Thyroid gland (tissue), 4 donors: ENCODE measurements at regions not wholly inside any gene's neighbourhood (a gene's known extent, or its start where the extent isn't known, plus 50 kb on each side); places are given as distances from the start of the nearest gene placed in this dataset.

Experiments
- DNase-seq, 2 donors: peaks; one replicate each; pipeline ENCODE4 v3.0.0-alpha.2; 2019
- H3K27ac ChIP-seq, 3 donors: fragments of 200-600 bp; sonication (generic); 1 replicate in 2 of 3; 2 replicates in 1 of 3; pipeline ENCODE4 v1.5.1; 2016 to 2019; ENCODE audit warnings: mild to moderate bottlenecking in 1 of 3, moderate library complexity in 1 of 3
- H3K27me3 ChIP-seq: fragments of 200-600 bp; sonication (generic); one replicate; pipeline ENCODE4 v1.5.1; 2019
- H3K36me3 ChIP-seq, 2 donors: fragments of 200-600 bp; sonication (generic); one replicate each; pipeline ENCODE4 v1.5.1; 2016 to 2019
- H3K4me1 ChIP-seq, 2 donors: fragments of 200-600 bp; sonication (generic); one replicate each; pipeline ENCODE4 v1.5.1; 2017 to 2019
- H3K4me3 ChIP-seq, 3 donors: fragments of 200-600 bp; sonication (generic); replicated peaks in 1 of 3; 1 replicate in 2 of 3; 2 replicates in 1 of 3; pipeline ENCODE4 v1.5.1; 2016; ENCODE audit warnings: mild to moderate bottlenecking in 1 of 3
- H3K9me3 ChIP-seq: fragments of 200-600 bp; sonication (generic); one replicate; pipeline ENCODE4 v1.5.1; 2017
- POLR2A ChIP-seq, 2 donors: fragments of 450-650 bp; IDR thresholded peaks; one replicate each; pipeline ENCODE4 v1.6.1; 2017; ENCODE audit warnings: antibody characterized with exemption in 2 of 2, mild to moderate bottlenecking in 2 of 2, moderate library complexity in 1 of 2
- WGBS, 2 donors: methylation state at CpG; one replicate each; pipeline ENCODE4 v1.1.5; 2017; 5-methylcytosine and 5-hydroxymethylcytosine counted together
- intact Hi-C: fragments of 100-400 bp; cut with DNase I; formaldehyde crosslinking; loops from one replicate; pipeline ENCODE4 v1.15.1; 2023
- TF ChIP-seq, protein P1 (sequence below), 6 experiments: fragments of 200-600 bp in 3 of 6; fragments of 450-650 bp in 3 of 6; sonication (generic) in 3 of 6; IDR thresholded peaks; one replicate each; pipeline ENCODE4 v1.5.1; 2016 to 2019; ENCODE audit warnings: antibody characterized with exemption in 6 of 6, mild to moderate bottlenecking in 2 of 6, inconsistent platforms in 1 of 6, moderate library complexity in 1 of 6

DNA sequence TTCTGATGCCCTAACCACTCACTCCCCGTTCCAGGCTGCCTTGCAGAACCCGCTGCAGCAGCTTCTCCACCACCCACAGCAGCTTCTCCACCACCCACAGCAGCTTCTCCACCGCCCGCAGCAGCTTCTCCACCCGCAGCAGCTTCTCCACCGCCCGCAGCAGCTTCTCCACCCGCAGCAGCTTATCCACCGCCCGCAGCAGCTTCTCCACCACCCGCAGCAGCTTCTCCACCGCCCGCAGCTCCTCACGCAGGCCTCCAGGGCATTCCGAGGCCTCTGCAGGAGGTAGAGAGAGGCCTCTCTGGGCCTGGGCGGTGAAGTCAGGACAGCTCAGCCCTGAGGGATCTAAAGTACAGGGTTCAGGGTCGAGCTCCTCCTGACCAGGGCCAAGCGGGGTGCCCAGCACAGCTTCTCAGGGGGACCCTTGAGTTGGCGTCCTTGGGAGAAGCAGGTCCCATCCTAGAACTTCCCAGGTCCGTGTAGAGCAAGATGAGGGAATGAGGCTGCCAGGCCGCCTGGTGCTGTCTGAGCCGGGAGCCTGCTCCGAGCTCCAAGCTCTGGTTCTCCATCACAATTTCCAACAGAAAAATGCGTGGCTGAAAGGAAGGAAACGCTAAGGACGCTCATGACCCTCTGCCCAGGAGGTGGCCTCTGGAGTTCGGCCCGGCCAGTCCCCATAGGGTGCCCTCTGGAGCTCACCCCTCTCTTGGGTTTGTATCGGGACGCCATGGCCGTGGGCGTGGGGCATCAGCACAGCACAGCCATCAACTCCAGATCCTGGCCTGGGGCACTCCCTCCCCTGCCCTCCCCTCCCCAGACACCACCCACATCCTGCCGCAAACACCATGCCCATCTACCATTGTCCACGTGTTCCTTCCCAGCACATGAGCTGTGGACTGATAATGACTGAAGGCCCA is 528.6 kb downstream of the BRD1 start:
- WGBS, 2 donors = 90 to 91% methylated on average over 25 to 34 of the region's 34 CpGs
- Histone ChIP-seq H3K9me3 (no peaks in the 10 kb centered on the region), H3K36me3 (no peaks in the 10 kb centered on the region), H3K27ac (no peak overlapping the region), H3K4me3 (no peak overlapping the region), H3K4me1 (no peaks in the 10 kb centered on the region), H3K27me3 (no peaks in the 10 kb centered on the region)
- intact Hi-C loops = no loop called here
- TF ChIP-seq, protein P1, sequence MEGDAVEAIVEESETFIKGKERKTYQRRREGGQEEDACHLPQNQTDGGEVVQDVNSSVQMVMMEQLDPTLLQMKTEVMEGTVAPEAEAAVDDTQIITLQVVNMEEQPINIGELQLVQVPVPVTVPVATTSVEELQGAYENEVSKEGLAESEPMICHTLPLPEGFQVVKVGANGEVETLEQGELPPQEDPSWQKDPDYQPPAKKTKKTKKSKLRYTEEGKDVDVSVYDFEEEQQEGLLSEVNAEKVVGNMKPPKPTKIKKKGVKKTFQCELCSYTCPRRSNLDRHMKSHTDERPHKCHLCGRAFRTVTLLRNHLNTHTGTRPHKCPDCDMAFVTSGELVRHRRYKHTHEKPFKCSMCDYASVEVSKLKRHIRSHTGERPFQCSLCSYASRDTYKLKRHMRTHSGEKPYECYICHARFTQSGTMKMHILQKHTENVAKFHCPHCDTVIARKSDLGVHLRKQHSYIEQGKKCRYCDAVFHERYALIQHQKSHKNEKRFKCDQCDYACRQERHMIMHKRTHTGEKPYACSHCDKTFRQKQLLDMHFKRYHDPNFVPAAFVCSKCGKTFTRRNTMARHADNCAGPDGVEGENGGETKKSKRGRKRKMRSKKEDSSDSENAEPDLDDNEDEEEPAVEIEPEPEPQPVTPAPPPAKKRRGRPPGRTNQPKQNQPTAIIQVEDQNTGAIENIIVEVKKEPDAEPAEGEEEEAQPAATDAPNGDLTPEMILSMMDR (IDR thresholded peaks at IDR 0.05) = no peak
- no peak for DNase-seq

DNA sequence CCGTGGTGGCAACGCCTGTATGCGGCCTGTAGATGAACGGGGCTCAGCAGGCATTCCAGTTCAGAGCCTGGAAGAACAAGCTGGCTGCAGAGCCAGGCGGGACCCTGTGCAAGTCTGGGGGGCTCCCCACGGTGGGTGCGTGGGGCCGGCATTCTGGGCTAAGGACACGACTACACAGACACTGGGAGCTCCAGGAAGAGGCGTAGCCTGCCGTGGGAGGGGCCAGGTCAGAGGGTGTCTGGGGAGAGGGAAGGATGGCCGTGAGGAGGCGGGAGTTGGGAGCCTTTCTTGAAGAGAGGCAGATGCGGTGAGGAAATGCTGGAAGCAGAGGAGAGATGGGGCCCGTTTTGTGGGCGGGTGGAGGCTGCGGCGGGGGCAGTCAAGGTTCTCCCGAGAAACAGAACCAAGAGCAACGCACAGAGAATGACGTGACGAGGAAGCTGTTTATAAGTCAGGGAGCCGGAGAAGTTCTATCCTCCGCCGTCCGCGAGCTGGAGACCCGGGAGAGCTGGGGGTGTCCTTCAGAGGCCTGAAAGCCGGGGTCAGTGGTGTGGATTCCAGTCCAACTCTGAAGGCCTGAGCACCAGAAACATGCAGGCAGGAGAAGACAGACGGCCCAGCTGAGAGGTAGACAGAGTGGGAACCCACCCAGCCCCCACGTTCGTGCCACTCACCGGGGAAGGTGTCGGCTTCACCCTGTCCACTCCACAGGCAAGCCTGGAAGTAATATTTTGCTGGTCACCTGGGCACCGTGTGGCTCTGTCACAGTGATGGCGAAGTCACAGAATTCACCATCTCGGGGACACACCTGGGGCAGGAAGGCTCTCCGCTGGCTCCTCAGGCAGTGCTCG is 529.6 kb downstream of the BRD1 start:
- intact Hi-C loops = no loop called here
- TF ChIP-seq POLR2A (IDR thresholded peaks at IDR 0.05) = no peak
- TF ChIP-seq, protein P1 (IDR thresholded peaks at IDR 0.05) = no peak
- Histone ChIP-seq H3K36me3 (no peaks in the 10 kb centered on the region), H3K27me3 (no peaks in the 10 kb centered on the region), H3K4me1 (no peaks in the 10 kb centered on the region), H3K4me3 (no peak overlapping the region), H3K9me3 (no peaks in the 10 kb centered on the region), H3K27ac (no peak overlapping the region)
- no peak for DNase-seq
- 74 to 75% methylated on average over 37 to 39 of the region's 39 CpGs for WGBS, 2 donors

DNA sequence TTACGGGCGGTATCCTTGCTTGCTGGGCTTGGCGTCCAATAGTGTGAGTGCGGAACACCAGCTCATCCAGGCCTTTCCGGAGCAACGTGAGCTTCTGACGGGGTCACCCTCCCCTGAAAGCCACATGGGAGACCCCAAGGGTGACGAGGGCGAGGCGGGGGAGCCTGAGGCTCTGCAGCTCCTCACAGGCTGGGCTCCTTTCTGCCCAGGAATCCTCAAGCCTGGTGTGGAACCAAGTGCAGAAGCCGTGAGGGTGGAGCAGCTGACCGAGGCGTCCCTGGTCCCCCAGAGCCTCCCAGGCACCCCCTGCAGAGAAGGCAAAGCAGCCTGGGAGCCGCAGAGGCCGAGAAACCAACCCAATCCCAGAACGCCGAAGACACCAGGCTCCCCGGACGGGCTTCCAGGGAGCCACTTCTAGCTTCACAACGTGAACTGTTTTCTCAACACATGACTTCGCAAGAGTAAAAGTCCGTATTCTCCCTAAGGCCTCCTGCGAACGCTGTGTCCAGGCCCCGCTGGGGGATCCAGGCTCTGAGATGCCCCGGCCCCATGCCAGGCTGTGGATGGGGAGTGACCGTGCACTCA is 530.3 kb downstream of the BRD1 start:
- TF ChIP-seq, protein P1 (IDR thresholded peaks at IDR 0.05) = no peak
- no peak for TF ChIP-seq POLR2A (IDR thresholded peaks at IDR 0.05)
- DNase-seq = no peak
- Histone ChIP-seq H3K27me3 (no peaks in the 10 kb centered on the region), H3K4me1 (no peaks in the 10 kb centered on the region), H3K36me3 (no peaks in the 10 kb centered on the region), H3K27ac (no peak overlapping the region), H3K9me3 (no peaks in the 10 kb centered on the region), H3K4me3 (no peak overlapping the region)
- intact Hi-C loops = no loop called here
- WGBS, 2 donors = 82 to 87% methylated on average over 18 to 24 of the region's 27 CpGs

DNA sequence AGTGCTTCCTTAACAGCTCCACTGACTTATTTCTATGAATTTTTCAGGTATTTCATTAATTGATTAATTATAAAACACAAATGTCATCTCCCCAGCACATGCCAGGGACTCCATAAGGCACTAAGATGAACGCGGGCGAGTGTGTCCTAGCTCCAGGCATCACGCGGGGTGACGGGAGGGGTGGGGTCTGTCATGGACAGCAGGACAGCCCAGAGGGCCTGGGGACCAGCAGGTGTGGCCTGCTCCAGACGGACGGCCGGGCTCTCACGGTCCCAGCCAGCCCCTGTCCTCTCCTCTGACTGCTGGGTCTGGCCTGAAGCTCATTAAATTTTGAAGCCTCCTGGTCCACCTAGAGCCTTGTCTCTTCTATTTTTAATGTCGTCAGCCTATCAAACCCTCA is 531.1 kb downstream of the BRD1 start:
- no peak overlapping the region for H3K27ac ChIP-seq
- TF ChIP-seq, protein P1 (IDR thresholded peaks at IDR 0.05) = no peak
- no peak for TF ChIP-seq POLR2A (IDR thresholded peaks at IDR 0.05)
- no peaks in the 10 kb centered on the region for H3K9me3 ChIP-seq
- no peak for DNase-seq
- no peaks in the 10 kb centered on the region for H3K27me3 ChIP-seq
- no peak overlapping the region for H3K4me3 ChIP-seq
- H3K4me1 ChIP-seq = no peaks in the 10 kb centered on the region
- intact Hi-C loops = no loop called here
- H3K36me3 ChIP-seq = no peaks in the 10 kb centered on the region
- 89% methylated on average over 11 of the region's 11 CpGs for WGBS, 2 donors
